K562 (cell line): ENCODE measurements at regions not wholly inside any gene's neighbourhood (a gene's known extent, or its start where the extent isn't known, plus 50 kb on each side); places are given as distances from the start of the nearest gene placed in this dataset.

Experiments
- FOS ChIP-seq: IDR thresholded peaks from 3 replicates; pipeline ENCODE4 v1.6.1; 2011; ENCODE audit not compliant: insufficient read length; ENCODE audit errors: extremely low read depth
- GATAD2B ChIP-seq: fragments of 450-650 bp; IDR thresholded peaks from 2 replicates; pipeline ENCODE4 v1.6.1; 2017; ENCODE audit warnings: mild to moderate bottlenecking, borderline replicate concordance
- HNRNPH1 ChIP-seq: fragments of 200-400 bp; formaldehyde crosslinking; optimal IDR thresholded peaks from 2 replicates; pipeline ENCODE3; 2017; ENCODE audit warnings: low read depth, mild to moderate bottlenecking, low read length, moderate library complexity
- IFI16 ChIP-seq: fragments of 250-450 bp; sonication (Bioruptor Pico); IDR thresholded peaks from 2 replicates; pipeline ENCODE4 v2.1.2; 2022; ENCODE audit warnings: mild to moderate bottlenecking, inconsistent platforms
- KDM1A ChIP-seq, 2 experiments: fragments of 450-650 bp; IDR thresholded peaks; 2 replicates each; pipeline ENCODE4 v1.6.1; 2016; ENCODE audit warnings: mild to moderate bottlenecking in 2 of 2
- KLF16 ChIP-seq: IDR thresholded peaks from 2 replicates; pipeline ENCODE4 v1.6.1; 2016; ENCODE audit warnings: antibody characterized with exemption
- MCM3 ChIP-seq: fragments of 450-650 bp; IDR thresholded peaks from 2 replicates; pipeline ENCODE4 v1.6.1; 2016
- MCM7 ChIP-seq, 2 experiments: fragments of 450-650 bp; IDR thresholded peaks; 2 replicates each; pipeline ENCODE4 v1.6.1; 2016 to 2018
- MTA3 ChIP-seq: fragments of 450-650 bp; formaldehyde crosslinking; IDR thresholded peaks from 2 replicates; pipeline ENCODE4 v1.6.1; 2017; ENCODE audit warnings: mild to moderate bottlenecking, borderline replicate concordance
- MYC ChIP-seq, 2 experiments: fragments of 250-450 bp in 1 of 2; sonication (Bioruptor Pico) in 1 of 2; IDR thresholded peaks; 2 replicates each; pipeline versions ENCODE4 v1.5.1 to v1.6.1; 2012 to 2021; ENCODE audit warnings: low read depth in 2 of 2, borderline replicate concordance in 1 of 2, improper control_type of control experiment in 1 of 2, low read length in 1 of 2, mild to moderate bottlenecking in 1 of 2, moderate library complexity in 1 of 2
- SMAD4 ChIP-seq: fragments of 250-450 bp; sonication (Bioruptor Pico); conservative IDR thresholded peaks from 2 replicates; pipeline ENCODE4 v1.8.0; 2021; ENCODE audit warnings: inconsistent platforms, mild to moderate bottlenecking, moderate library complexity
- WHSC1 ChIP-seq: IDR thresholded peaks from one replicate; pipeline ENCODE4 v1.6.1; 2012; ENCODE audit warnings: low read length, control low read depth, inconsistent platforms
- ZNF121 ChIP-seq: sonication (generic); formaldehyde crosslinking; conservative IDR thresholded peaks from 2 replicates; pipeline ENCODE4 v1.8.0; 2022; ENCODE audit warnings: missing genetic modification reagents
- TF ChIP-seq, protein P1 (sequence below): fragments of 450-650 bp; conservative IDR thresholded peaks from 2 replicates; pipeline ENCODE4 v1.6.1; 2016; ENCODE audit warnings: missing genetic modification characterization, low read depth, mild to moderate bottlenecking, control low read depth, missing compliant biosample characterization
- TF ChIP-seq, protein P2 (sequence below): sonication (generic); formaldehyde crosslinking; IDR thresholded peaks from 2 replicates; pipeline ENCODE4 v1.8.0; 2022; ENCODE audit warnings: mild to moderate bottlenecking, missing genetic modification reagents
- TF ChIP-seq, protein P3 (sequence below): fragments of 450-650 bp; IDR thresholded peaks from 2 replicates; pipeline ENCODE4 v1.6.1; 2016; ENCODE audit warnings: low read depth

DNA sequence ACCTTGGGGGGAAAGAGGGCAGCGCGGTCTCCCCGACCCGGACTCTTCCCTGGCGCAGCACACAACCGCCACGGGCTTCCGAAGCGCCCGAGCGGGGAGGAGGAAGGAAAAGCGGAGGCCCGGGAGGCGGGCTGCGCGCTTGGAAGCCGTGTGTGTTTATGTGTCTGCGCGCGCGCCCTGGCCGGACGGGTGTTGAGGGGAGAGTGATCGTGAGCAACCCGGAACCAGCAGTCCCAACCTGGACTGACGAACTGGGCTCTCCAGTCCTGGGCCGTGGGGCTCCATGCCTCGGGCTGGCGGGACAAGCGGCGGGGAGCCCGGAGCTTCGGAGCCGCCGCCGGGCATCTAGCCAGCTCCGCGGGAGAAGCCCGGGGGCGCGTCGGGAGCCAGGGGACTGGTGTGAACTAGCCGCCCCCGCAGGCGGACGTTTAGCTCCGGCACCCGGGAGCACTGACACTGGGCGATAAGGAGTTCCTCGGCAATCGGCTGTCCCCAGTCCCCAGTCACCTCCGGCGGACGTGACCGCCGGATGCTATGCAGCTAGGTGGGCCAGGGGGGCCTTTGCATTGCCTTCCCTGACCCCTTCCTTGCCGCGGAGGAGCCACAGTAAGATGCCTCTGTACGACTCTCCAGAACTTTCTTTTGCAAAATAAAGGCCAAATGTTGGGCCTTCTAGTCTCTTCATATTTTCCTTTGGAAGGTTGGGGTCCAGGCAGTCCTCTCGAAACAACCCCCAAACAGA is 74.8 kb upstream of the BCOR start (continued):
- TF ChIP-seq, protein P1, sequence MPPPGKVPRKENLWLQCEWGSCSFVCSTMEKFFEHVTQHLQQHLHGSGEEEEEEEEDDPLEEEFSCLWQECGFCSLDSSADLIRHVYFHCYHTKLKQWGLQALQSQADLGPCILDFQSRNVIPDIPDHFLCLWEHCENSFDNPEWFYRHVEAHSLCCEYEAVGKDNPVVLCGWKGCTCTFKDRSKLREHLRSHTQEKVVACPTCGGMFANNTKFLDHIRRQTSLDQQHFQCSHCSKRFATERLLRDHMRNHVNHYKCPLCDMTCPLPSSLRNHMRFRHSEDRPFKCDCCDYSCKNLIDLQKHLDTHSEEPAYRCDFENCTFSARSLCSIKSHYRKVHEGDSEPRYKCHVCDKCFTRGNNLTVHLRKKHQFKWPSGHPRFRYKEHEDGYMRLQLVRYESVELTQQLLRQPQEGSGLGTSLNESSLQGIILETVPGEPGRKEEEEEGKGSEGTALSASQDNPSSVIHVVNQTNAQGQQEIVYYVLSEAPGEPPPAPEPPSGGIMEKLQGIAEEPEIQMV (tag), result peak; percentile 78
- TF ChIP-seq ZNF121 (CRISPR knock-in tag) (no peak), GATAD2B (no peak), HNRNPH1 (no peak), KDM1A (IDR thresholded peaks at IDR 0.05) (no peak), WHSC1 (no peak), SMAD4 (CRISPR knock-in tag) (peak; percentile 98), MYC (IDR thresholded peaks at IDR 0.05; ENCODE audit: low read depth, low read length) (no peak), MYC (CRISPR knock-in tag; IDR thresholded peaks at IDR 0.05; ENCODE audit: borderline replicate concordance, low read depth) (no peak), FOS (no peak), IFI16 (no peak), MCM3 (no peak), MCM7 (IDR thresholded peaks at IDR 0.05) (no peak), KLF16 (peak; percentile 90), MTA3 (peak; percentile 66; the same call in 1 of the 2 replicates)
- TF ChIP-seq, protein P2, sequence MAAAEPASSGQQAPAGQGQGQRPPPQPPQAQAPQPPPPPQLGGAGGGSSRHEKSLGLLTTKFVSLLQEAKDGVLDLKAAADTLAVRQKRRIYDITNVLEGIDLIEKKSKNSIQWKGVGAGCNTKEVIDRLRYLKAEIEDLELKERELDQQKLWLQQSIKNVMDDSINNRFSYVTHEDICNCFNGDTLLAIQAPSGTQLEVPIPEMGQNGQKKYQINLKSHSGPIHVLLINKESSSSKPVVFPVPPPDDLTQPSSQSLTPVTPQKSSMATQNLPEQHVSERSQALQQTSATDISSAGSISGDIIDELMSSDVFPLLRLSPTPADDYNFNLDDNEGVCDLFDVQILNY, result no peak
- TF ChIP-seq, protein P3, sequence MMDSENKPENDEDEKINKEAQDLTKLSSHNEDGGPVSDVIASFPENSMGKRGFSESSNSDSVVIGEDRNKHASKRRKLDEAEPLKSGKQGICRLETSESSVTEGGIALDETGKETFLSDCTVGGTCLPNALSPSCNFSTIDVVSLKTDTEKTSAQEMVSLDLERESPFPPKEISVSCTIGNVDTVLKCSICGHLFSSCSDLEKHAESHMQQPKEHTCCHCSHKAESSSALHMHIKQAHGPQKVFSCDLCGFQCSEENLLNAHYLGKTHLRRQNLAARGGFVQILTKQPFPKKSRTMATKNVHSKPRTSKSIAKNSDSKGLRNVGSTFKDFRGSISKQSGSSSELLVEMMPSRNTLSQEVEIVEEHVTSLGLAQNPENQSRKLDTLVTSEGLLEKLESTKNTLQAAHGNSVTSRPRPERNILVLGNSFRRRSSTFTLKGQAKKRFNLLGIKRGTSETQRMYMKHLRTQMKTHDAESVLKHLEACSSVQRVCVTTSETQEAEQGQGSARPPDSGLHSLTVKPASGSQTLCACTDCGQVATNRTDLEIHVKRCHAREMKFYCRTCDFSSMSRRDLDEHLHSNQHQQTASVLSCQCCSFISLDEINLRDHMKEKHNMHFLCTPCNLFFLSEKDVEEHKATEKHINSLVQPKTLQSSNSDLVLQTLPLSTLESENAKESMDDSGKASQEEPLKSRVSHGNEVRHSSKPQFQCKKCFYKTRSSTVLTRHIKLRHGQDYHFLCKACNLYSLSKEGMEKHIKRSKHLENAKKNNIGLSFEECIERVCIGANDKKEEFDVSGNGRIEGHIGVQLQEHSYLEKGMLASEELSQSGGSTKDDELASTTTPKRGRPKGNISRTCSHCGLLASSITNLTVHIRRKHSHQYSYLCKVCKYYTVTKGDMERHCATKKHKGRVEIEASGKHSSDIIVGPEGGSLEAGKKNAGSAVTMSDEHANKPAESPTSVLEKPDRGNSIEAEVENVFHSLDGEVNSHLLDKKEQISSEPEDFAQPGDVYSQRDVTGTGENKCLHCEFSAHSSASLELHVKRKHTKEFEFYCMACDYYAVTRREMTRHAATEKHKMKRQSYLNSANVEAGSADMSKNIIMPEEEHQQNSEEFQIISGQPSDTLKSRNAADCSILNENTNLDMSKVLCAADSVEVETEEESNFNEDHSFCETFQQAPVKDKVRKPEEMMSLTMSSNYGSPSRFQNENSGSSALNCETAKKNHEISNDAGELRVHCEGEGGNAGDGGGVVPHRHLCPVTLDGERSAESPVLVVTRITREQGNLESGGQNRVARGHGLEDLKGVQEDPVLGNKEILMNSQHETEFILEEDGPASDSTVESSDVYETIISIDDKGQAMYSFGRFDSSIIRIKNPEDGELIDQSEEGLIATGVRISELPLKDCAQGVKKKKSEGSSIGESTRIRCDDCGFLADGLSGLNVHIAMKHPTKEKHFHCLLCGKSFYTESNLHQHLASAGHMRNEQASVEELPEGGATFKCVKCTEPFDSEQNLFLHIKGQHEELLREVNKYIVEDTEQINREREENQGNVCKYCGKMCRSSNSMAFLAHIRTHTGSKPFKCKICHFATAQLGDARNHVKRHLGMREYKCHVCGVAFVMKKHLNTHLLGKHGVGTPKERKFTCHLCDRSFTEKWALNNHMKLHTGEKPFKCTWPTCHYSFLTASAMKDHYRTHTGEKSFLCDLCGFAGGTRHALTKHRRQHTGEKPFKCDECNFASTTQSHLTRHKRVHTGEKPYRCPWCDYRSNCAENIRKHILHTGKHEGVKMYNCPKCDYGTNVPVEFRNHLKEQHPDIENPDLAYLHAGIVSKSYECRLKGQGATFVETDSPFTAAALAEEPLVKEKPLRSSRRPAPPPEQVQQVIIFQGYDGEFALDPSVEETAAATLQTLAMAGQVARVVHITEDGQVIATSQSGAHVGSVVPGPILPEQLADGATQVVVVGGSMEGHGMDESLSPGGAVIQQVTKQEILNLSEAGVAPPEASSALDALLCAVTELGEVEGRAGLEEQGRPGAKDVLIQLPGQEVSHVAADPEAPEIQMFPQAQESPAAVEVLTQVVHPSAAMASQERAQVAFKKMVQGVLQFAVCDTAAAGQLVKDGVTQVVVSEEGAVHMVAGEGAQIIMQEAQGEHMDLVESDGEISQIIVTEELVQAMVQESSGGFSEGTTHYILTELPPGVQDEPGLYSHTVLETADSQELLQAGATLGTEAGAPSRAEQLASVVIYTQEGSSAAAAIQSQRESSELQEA, result no peak
